ENCODE measurements at regions not wholly inside any gene's neighbourhood (a gene's known extent, or its start where the extent isn't known, plus 50 kb on each side); places are given as distances from the start of the nearest gene placed in this dataset.

GRCh38 chr2:59900728-59901452 is 652.6 kb downstream of the BCL11A start:
- DNase-seq, result peak; percentile 65

- DNase-seq, result peak; percentile 63
Observed at GRCh38 chr2:59899692-59900091, 653.8 kb downstream of the BCL11A start.

DNA sequence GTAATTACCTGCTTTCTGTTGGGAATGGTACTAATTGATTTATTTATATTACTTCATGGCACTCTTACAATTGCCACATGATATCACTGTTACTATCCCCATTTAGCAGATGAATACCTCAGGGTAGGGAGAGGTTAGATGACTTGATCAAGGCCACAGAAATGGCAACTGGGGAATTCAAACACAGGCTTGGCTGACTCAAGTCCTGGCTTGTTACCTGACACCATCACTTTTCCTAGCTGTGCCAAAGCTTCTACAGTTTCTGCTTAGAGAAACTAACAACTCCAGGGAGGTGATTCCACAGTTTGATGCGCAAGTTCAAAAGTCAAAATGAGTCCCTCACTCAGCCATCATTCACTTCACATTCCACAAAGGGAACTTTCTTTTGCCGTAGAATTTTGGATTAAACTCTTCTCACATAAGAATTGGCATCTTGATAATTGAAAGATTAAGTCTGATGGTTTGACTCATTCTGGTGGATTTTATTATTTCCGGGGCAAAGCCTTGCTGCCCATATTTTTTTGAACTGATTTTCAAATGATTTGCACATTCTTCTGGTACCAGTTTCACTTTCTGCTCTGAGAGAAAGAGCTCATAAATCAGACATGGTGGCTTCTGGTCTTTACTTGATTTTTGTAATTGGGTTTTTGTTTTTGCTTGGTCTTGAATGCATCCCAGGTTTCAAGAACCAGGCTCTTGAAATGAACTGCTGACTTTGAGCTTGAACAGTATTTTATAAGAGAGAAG is 656.8 kb downstream of the BCL11A start:
- no peak for DNase-seq

- DNase-seq, result no peak
Observed at GRCh38 chr2:59893612-59894011, 659.8 kb downstream of the BCL11A start.

DNA sequence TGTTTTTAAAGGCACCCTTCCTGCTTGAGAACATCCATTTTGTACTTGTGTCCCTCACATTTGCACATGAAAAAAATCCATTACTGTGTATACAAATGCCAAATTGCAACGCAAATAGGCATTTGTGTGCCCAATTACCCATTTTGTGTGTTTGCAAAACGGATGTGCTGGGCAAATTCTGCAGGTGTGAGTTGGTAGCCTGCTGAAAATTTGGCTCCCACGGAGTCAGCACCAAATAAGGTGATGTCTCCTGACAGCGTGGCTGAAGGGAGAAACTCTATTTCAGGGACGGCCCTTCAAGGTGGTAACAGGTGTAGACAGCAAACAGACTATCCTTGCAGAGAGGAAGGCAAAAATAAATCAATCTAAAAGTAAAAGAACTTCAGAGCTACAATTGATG is 661.1 kb downstream of the BCL11A start:
- DNase-seq, result no peak

GRCh38 chr2:59889305-59889704 is 664.1 kb downstream of the BCL11A start:
- no peak for DNase-seq

- no peak for DNase-seq
Observed at GRCh38 chr2:59888706-59889105, 664.7 kb downstream of the BCL11A start.

DNA sequence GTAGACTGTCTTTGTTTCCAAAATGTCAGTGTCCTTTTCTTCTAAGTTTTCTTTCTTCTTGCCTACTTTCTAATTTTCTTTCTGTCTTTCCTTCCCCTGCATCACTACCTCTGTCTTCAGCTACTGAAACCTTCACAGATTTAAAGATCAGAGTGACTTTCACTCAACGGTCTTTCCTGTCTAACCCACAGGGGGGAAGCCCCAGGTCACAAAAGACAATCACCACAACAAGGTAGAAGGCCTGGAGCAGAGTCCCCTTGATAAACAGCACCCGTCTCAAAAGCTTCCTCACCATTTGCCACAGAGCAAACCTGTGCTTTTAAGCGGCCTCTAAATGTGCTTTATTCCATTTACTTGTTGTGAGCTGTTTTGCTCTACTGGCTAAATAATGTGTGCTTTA is 665.4 kb downstream of the BCL11A start:
- no peak for DNase-seq

DNA sequence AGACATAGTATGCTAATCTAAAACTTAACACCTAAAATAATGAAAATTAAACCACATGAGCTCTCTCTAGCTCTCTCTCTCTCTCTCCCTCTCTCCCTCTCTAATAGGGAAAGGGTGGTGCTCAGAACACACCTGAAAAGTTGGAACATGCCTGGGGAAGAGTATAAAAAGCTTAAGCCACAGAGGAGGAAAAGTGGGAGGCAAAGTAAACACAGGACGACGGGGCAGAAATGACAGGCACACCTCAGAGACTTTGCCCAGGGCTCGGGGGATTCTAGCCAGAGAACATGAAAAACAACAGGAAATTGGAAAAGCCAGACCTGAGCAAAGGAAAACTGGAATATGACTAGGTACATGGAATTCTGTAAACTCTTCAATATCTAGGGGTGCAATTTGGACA is 666.1 kb downstream of the BCL11A start:
- DNase-seq, result no peak

- DNase-seq, result no peak
Observed at GRCh38 chr2:59886759-59887158, 666.7 kb downstream of the BCL11A start.

- DNase-seq, result no peak
Observed at GRCh38 chr2:59885541-59885940, 667.9 kb downstream of the BCL11A start.

DNA sequence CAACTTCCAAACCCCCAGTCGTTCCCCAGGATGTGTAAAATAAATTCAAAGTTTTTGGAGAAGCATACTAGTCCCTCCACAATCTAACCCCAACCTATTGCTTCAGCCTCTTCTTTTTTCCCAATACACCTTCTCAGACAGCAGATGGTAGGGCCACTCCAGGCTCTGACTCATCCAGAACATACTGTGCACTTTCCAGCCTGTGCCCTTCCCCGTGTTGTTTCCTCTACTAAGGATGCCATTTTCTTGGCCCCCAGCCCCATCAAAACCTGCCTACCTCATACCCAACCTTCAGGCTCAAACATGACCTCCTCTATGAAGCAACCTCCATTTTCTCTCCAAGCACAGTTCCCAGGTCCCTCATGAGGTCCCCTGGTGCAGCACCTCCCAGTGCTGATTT is 669.3 kb downstream of the BCL11A start:
- no peak for DNase-seq

DNA sequence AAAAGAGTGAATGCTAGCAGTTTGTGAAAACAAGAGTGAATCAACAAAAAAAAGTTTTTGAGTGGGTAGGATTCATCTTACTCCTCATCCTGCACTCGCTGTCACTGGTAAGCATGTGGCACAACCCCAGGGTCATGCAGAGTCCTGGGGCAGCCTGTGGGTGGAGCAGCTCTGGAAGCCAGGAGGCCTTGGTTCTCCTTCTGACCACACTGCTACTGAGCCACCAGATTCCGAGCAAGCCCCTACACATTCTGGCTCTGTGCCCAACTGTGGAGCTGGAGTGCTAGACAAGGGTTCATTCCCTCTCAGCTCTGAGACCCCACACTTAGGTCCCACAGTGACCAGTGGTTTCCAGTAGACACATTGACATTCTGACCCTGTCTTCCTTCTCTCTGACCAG is 670.6 kb downstream of the BCL11A start:
- DNase-seq, result no peak

DNA sequence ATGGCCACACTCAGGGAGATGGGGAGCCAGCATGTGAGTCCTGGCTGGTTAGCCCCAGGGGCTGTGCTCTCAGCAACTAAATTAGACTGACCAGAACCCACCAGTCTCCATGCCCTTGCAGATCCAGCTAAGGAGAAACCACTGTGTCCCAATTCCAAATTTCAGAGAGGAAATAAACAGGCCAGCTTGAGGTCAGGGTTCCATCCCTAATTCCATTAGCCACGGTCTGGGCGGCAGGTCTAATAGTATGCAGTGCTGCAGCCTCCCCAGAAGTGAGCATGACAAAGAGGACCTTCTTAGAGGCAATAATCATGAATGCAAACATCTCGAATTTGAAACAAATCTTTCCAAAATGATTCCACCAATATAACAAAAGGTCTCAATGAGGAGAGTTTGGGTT is 671.2 kb downstream of the BCL11A start:
- DNase-seq, result no peak

DNA sequence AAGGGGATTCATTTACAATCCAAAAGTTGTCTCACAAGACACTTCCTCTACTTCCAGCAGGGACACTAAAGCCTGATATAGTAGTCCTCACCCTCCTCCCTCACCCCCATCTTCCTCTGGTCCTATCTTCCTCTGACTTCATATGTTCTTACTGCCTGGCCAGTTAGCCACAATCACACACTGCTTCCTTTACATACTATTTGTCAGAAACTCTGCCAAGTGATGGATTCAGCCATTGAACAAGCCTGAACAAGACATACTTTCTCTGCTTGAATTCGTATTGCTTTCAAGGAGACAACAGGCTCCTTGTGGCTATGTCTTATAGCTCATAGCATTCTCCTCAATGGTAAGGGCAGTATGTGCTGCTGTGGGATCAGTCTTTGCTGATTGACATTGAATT is 672.2 kb downstream of the BCL11A start:
- no peak for DNase-seq

GRCh38 chr2:59879700-59880131 is 673.7 kb downstream of the BCL11A start:
- no peak for DNase-seq

GRCh38 chr2:59875836-59876235 is 677.6 kb downstream of the BCL11A start:
- no peak for DNase-seq

DNA sequence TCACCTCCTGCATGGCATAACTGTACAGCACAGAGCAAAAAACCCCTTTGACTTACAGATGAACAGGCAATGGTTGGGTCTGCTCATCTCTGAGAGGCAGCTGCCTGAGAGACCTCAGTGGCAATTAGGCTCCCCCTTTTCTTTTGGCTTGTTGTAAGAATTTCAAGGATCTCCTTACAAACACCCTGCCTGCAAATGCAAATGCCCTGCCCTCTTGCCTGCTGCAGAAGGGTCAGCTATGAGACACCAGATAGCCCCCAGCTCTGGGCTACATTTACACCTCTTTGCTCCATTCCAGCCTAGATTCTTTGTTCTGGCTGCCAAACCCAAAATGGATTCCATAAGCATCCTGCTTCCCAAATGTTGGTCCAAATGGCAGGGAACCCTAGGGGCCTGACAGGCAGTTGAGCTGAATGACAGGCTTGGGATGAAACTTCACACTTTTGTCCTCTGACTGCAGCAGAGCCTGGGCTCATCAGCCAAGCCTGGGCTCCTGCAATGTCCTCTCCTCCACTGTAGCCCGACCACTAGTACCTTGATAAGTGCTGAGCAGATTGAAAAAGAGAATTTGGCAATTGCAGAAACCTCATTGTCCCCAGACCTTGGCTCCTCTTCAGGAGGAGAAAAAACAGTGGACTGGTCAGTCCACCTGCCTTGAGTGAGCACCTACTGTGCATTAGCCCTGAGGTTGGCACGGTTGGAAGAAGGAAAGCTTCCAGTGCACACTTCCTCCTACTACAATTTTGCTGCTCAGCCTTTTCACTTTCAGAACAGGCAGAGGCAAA is 678.3 kb downstream of the BCL11A start:
- no peak for DNase-seq

DNA sequence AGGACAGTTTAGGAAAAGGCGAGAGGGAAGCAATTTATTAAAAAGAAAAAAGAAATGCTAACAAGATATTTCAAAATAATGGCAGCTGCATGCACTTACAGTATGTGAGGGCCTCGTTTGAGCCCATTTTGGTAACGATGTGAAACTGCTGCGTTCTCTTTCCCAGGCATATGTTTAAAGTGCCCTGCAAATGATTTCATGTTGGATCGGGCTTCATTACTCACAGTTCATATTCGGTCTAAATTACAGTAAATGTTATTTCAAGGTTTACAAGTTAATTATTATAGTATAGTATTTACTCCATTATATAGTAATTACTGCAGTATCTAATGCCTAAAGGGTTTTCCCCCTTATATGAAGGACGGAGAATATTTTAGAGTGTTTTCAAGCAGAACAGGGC is 679.1 kb downstream of the BCL11A start:
- no peak for DNase-seq

DNA sequence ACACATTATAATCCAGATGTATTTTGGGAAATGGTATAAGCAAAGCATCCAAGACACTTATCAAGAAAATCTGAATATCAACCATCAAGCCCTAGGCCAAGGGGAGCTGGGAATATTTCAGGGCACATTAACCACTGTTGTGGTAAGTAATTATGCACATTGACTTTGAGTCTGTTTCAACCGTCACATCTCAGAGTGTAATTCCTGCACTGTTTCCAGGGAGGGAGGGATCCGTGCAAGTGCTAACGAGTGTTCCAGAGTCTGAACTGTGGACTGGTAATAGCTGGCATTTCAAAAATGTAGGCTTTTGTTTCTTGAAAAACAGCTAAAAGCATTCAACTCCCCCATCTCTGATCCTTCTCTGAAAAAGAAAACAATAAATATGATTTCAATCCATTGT is 681.6 kb downstream of the BCL11A start:
- no peak for DNase-seq

DNA sequence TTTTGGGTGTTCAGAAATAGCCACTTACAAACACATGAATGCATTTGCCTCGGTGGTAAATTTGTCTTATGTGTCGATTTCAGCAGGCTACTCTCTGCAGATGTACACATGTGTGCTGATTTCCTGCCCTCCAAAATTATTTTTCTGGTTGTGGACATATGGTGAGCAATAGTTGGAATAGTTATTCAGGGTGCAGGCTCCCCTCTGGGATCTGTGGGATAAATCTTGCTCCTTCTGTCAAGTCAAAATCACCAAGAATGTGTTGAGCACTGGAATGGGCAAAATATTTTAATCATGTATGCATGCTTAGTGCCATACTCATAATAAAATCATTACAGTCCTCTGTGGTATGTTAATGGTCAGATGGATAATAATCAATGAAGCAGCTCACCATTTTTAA is 684.5 kb downstream of the BCL11A start:
- no peak for DNase-seq

DNA sequence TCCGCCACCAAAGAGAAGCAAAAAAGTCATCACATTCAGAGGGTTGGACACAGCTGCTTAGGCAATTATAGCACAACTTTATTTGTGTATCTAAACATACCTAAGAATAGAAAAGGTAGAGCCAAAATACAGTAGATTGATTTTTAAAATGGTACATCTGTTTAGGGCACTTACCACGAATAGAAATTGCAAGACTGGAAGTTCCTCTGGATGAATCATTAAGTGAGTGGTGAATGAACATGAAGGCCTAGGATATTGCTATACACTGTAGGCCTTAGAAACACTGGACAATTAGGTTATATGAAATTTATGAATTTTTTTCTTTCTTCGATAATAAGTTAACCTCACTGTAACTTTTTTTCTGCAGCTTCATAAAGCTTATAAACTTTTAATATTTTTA is 687.0 kb downstream of the BCL11A start:
- DNase-seq, result no peak

DNA sequence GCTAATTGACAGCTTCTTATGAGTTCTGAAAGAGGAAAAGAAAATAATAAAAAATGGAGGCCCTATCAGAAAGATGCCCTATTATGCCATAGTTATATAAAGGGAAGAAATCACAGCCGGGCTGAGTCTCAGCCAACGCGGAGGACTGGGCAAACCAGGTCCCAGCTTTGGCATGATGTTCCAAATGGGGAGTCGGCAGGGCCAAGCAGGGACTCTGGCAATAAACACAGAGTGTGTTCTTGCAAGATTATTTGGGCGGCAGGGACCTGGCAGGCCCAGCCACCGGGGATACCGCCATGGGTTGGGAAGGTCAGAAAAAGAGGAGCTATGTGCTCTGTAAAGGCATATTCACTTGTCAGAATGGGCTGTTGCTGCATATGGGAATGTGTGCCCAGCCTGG is 694.9 kb downstream of the BCL11A start:
- DNase-seq, result no peak

DNA sequence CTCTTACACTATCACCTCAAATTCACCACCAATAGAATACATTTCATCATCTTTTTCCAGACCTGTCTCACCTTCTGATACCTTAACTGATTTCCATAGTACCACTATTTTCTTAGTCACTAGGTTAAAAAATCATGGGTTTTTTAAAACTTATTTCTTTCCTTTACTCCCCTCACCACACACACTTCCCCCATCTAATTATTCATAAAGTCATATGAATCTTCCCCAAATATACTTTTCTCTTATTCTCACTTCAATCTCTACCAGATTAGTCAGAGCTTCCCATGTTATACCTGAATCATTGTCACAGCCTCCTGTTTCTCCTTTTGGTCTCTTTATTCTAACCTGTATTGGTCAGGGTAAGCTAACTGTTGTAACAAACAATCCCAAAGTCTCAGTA is 696.3 kb downstream of the BCL11A start:
- DNase-seq, result no peak
